OCI-LY3 (cell line): ENCODE measurements at regions not wholly inside any gene's neighbourhood (a gene's known extent, or its start where the extent isn't known, plus 50 kb on each side); places are given as distances from the start of the nearest gene placed in this dataset.

Source experiments
- H2AFZ ChIP-seq: fragments of 200-600, 300-600 bp; shearing (Covaris generic); 2 replicates; pipeline ENCODE4 v1.6.0; 2014; ENCODE audit warnings: antibody characterized with exemption, low read depth, low read length
- H3K27ac ChIP-seq: fragments of 200-600, 300-600 bp; sonication (generic); 2 replicates; pipeline ENCODE4 v1.5.1; 2014; ENCODE audit warnings: mild to moderate bottlenecking, low read length, moderate library complexity, mixed read lengths
- H3K27me3 ChIP-seq: fragments of 200-600, 300-600 bp; sonication (generic); 2 replicates; pipeline ENCODE4 v1.6.1; 2014; ENCODE audit warnings: low read depth, low read length, mixed read lengths
- H3K36me3 ChIP-seq: fragments of 200-600, 300-600 bp; sonication (generic); replicated peaks from 2 replicates; pipeline ENCODE3; 2014; ENCODE audit warnings: low read depth, low read length, mixed read lengths
- H3K4me1 ChIP-seq: fragments of 300-600, 200-600 bp; sonication (generic); 2 replicates; pipeline ENCODE4 v1.6.1; 2014; ENCODE audit warnings: low read length, mixed read lengths
- H3K4me2 ChIP-seq: fragments of 200-600, 300-600 bp; sonication (generic); 2 replicates; pipeline ENCODE4 v1.6.1; 2014; ENCODE audit warnings: low read length, mixed read lengths
- H3K4me3 ChIP-seq: fragments of 300-600, 200-600 bp; sonication (generic); 2 replicates; pipeline ENCODE4 v1.5.1; 2014; ENCODE audit warnings: antibody characterized with exemption, mild to moderate bottlenecking, low read length, moderate library complexity
- H3K79me2 ChIP-seq: fragments of 300-600, 200-600 bp; shearing (Covaris generic); 2 replicates; pipeline ENCODE4 v1.6.1; 2014; ENCODE audit warnings: mild to moderate bottlenecking, low read length, mixed read lengths
- H3K9ac ChIP-seq: fragments of 300-600, 200-600 bp; shearing (Covaris generic); 2 replicates; pipeline ENCODE4 v1.6.0; 2014; ENCODE audit warnings: mild to moderate bottlenecking, low read length, moderate library complexity
- H3K9me3 ChIP-seq: fragments of 200-600, 300-600 bp; shearing (Covaris generic); 2 replicates; pipeline ENCODE4 v1.6.1; 2014; ENCODE audit warnings: low read length, mixed read lengths; ENCODE audit not compliant: insufficient read depth
- H4K20me1 ChIP-seq: fragments of 200-600, 300-600 bp; sonication (generic); 2 replicates; pipeline ENCODE4 v1.6.1; 2016; ENCODE audit warnings: low read length, mixed read lengths; ENCODE audit not compliant: insufficient read depth
- CTCF ChIP-seq: fragments of 200-600, 300-600 bp; sonication (generic); IDR thresholded peaks from 2 replicates; pipeline ENCODE4 v1.5.1; 2014; ENCODE audit warnings: antibody characterized with exemption, low read length, low read depth
- EZH2phosphoT487 ChIP-seq: fragments of 200-600 bp; shearing (Covaris generic); IDR thresholded peaks from 2 replicates; pipeline ENCODE4 v1.6.1; 2018; ENCODE audit warnings: antibody characterized with exemption, mixed run types, low read depth

GRCh38 chr10:2019281-2019680, 282.0 kb upstream of the ADARB2 start:
- no peaks in the 10 kb centered on the region for H3K9me3 ChIP-seq
- TF ChIP-seq EZH2phosphoT487: no peak
- TF ChIP-seq CTCF: no peak
- no peak overlapping the region for H2AFZ ChIP-seq
- H3K9ac ChIP-seq: no peak overlapping the region
- H3K79me2 ChIP-seq: no peaks in the 10 kb centered on the region
- H3K36me3 ChIP-seq: no peaks in the 10 kb centered on the region
- no peaks in the 10 kb centered on the region for H3K27me3 ChIP-seq
- H4K20me1 ChIP-seq: no peaks in the 10 kb centered on the region
- H3K4me3 ChIP-seq: no peak overlapping the region
- H3K27ac ChIP-seq: no peak overlapping the region
- no peak overlapping the region for H3K4me2 ChIP-seq
- H3K4me1 ChIP-seq: no peaks in the 10 kb centered on the region

- Histone ChIP-seq H2AFZ (no peak overlapping the region), H3K4me2 (no peak overlapping the region), H4K20me1 (no peaks in the 10 kb centered on the region), H3K36me3 (no peaks in the 10 kb centered on the region), H3K4me3 (no peak overlapping the region), H3K9ac (no peak overlapping the region), H3K27me3 (no peaks in the 10 kb centered on the region), H3K9me3 (no peaks in the 10 kb centered on the region), H3K27ac (no peak overlapping the region), H3K79me2 (no peaks in the 10 kb centered on the region), H3K4me1 (no peaks in the 10 kb centered on the region)
- TF ChIP-seq CTCF (no peak), EZH2phosphoT487 (no peak)
Observed at GRCh38 chr10:2014541-2014940, 277.2 kb upstream of the ADARB2 start.

GRCh38 chr10:2012209-2012608, 274.9 kb upstream of the ADARB2 start:
- Histone ChIP-seq H2AFZ (no peak overlapping the region), H3K4me1 (no peaks in the 10 kb centered on the region), H3K79me2 (no peaks in the 10 kb centered on the region), H3K4me3 (no peak overlapping the region), H3K9ac (no peak overlapping the region), H3K9me3 (no peaks in the 10 kb centered on the region), H3K27me3 (no peaks in the 10 kb centered on the region), H3K36me3 (no peaks in the 10 kb centered on the region), H4K20me1 (no peaks in the 10 kb centered on the region), H3K27ac (no peak overlapping the region), H3K4me2 (no peak overlapping the region)
- no peak for TF ChIP-seq CTCF
- no peak for TF ChIP-seq EZH2phosphoT487

GRCh38 chr10:2011106-2011716, 273.9 kb upstream of the ADARB2 start:
- no peak overlapping the region for H3K4me3 ChIP-seq
- H3K9ac ChIP-seq: no peak overlapping the region
- TF ChIP-seq EZH2phosphoT487 (no peak), CTCF (no peak)
- H3K79me2 ChIP-seq: no peaks in the 10 kb centered on the region
- H3K27ac ChIP-seq: no peak overlapping the region
- no peaks in the 10 kb centered on the region for H3K36me3 ChIP-seq
- no peaks in the 10 kb centered on the region for H3K4me1 ChIP-seq
- no peaks in the 10 kb centered on the region for H3K9me3 ChIP-seq
- H3K27me3 ChIP-seq: no peaks in the 10 kb centered on the region
- H2AFZ ChIP-seq: no peak overlapping the region
- H3K4me2 ChIP-seq: no peak overlapping the region
- no peaks in the 10 kb centered on the region for H4K20me1 ChIP-seq
